GM19452 (cell line): ENCODE measurements at regions not wholly inside any gene's neighbourhood (a gene's known extent, or its start where the extent isn't known, plus 50 kb on each side); places are given as distances from the start of the nearest gene placed in this dataset.
A peak's percentile ranks its signal among the peaks of the same experiment; 100 is the strongest.
"Not testable (repeated sequence)": the region's sequence is repeated elsewhere in the genome, so short reads cannot be mapped to it uniquely, and the experiment has no call there.

Experiments
- ATAC-seq: cut with Tn5 transposase; IDR thresholded peaks from one replicate; pipeline ENCODE4 v1.9.1; 2021; ENCODE audit not compliant: unreplicated experiment

DNA sequence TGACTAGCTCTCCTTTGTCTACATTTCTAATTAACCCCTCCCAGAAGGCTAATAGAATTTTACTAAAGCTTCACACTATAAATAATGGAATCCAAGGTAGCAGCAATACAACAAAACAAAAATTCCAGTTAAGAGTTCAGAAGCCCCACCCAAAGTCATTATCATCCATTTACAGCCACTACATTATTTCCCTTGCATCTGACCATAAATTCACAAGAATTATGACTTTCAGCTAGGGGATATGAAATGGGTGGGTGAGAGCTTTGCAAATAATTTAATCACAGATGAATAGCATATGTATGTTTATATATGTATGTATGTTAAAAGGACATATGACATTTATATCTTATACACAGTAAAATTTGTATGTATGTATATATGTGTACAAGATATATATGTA lies 65.3 kb upstream of the PTGDR start:
- ATAC-seq: no peak

DNA sequence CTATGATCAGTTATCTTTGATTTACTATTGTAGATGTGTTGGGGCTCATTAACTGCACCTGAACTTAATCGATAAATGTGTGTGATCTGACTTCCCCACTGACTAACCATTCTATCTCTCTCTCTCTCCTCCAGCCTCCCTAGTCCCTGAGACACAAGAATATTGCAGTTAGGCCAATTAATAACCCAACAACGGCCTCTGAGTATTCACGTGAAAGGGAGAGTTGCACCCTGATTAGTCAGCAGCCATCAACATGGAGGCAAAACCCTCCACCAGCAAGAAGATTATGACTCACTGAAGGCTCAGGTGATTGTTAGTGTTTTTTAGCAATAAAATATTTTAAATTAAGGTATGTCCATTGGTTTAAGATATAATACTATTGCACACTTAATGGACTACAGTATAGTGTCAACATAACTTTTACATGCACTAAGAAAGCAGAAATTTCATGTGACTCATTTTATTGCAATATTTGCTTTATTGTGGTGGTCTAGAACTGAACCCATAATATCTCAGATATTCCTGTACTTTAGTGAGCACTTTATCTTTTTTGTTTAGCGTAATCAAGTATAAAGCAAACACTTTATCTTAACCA lies 77.1 kb upstream of the PTGDR start:
- no peak for ATAC-seq

- no peak for ATAC-seq
Observed at GRCh38 chr14:52189325-52189724, 78.2 kb upstream of the PTGDR start.

DNA sequence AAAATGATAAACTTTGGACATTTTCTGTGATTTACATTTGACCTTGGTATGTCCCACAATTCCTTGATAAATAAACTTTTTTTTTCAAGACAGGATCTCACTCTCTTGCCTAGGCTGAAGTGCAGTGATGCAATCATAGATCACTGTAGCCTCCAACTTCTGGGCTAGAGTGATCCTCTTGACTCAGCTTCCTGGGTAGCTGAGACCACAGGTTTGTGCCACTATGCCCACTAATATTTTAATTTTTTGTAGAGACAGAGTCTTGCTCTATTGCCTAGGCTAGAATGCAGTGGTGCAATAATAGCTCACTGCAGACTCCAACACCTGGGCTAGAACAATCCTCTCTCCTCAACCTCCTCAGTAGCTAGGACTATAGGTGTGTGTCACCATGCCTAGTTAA lies 79.1 kb upstream of the PTGDR start:
- no peak for ATAC-seq

GRCh38 chr14:52185178-52185577 lies 82.3 kb upstream of the PTGDR start:
- no peak for ATAC-seq

- ATAC-seq: no peak
Observed at GRCh38 chr14:52182853-52183252, 84.6 kb upstream of the PTGDR start.

GRCh38 chr14:52179141-52179790 lies 88.2 kb upstream of the PTGDR start:
- ATAC-seq: no peak

DNA sequence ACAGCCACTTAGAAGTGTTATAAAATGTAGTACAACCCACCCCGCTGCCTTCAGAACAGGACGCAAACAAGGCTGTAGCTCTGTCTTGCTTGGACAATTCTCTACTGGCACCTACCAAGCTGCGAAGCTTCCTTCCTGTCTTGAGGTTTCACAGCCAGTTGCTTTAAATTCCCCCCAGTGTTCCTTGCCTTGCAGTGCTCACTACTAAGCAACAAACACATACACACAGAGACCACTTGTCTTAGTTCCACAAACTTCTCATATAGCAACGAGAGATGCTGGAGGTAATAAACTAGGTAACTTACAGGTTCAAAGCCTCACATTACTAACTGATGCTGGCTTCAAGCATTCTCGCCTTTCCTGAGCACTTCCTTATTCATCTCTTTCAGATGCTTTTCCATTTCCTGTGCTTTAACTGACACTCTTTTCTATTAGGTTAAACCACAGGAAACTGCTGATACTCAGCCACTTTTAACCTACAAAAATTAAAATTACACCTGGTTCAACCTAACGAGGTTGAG lies 91.5 kb upstream of the PTGDR start:
- peak; percentile 85 for ATAC-seq

DNA sequence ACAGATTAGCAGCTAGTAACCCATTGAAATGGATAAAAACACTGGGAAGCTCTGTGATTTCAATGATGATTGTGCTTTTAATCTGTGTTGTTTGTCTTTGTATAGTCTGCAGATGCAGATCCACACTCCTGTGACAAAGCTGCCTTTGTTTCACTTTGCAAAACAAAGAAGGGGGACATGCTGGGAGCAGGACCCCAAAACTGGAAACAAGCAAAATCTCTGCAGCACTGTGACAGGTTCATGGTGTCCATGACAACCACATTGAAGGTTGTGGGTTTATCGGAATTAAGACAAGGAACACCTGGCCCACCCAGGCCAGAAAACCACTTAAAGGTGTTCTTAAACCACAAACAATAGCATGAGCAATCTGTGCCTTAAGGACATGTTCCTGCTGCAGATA lies 95.6 kb upstream of the PTGDR start:
- not testable (repeated sequence) for ATAC-seq

- no peak for ATAC-seq
Observed at GRCh38 chr14:52166822-52167221, 98.0 kb upstream of the NID2 start.

DNA sequence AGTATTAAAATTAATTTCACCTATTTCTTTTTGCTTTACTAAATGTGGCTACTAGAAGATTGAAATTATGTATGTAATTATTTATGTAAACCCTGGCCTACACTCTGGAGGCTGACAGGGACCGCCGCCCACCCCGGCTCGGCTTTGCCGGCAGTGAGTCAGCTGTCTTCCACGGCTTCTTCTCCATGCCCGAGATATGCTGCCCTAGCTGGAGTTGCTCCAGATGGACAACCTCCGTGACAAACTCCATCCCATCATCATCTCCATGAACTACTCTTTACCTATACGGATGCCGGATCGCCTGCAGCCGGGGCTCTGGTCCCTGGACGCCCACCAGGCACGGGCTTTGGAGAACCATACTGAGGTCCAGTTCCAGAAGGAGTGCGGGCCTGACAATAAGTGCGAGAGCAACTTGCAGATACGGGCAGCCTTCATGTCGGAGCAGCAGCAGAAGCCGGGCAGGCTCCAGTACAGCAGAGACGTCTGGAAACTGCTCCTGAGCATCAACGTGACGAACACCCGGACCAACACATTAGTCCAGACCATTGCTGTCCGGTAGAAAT lies 86.9 kb upstream of the NID2 start:
- ATAC-seq: no peak

- no peak for ATAC-seq
Observed at GRCh38 chr14:52154992-52155650, 86.3 kb upstream of the NID2 start.

GRCh38 chr14:52153939-52154338 lies 85.1 kb upstream of the NID2 start:
- ATAC-seq: no peak

DNA sequence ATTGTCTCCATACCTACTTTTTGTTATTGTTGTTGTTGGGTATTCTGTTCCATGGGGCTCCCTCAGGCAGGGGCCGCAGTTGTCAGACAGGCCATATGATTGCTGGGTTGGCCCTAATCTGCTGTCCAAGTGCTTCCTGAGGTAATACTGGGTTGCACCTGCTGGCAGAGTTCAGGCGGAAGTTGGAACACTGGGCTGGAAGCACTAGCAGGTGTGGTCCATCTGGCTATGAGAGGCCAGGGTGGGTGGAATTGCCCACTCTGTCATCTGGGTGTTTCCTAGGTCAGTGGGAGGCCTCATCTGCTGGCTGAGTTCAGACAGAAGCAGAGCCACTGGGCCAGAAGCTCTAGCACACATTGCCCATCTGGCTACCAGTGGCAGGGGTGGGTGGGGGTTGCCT lies 81.3 kb upstream of the NID2 start:
- no peak for ATAC-seq

DNA sequence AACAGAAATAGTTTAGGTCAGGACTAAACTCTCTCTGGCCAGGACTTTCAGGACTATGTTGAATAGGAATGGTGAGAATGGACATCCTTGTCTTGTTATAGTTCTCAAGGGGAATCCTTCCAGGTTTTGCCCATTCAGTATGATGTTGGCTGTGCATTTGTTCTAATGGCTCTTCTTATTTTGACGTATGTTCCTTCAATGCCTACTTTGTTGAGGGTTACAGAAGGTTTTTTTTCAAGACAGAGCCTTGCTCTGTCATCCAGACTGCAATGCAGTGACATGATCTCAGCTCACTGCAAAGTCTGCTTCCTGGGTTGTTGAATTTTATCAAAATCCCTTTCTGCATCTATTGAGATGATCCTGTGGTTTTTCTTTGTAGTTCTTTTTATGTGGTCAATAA lies 79.5 kb upstream of the NID2 start:
- ATAC-seq: no peak

- no peak for ATAC-seq
Observed at GRCh38 chr14:52146504-52146903, 77.6 kb upstream of the NID2 start.

DNA sequence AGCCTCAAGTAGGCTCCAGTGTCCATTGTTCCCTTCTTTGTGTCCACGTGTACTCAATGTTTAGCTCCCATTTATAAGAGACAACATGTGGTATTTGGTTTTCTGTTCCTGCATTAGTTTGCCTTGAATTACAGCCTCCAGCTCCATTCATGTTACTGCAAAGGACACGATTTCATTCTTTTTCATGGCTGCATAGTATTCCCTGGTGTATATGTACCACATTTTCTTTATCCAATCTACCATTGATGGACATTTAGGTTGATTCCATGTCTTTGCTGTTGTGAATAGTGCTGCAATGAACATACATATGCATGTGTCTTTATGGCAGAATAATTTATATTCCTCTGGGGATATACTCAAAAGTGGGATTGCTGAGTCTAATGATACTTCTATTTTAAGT lies 75.2 kb upstream of the NID2 start:
- ATAC-seq: not testable (repeated sequence)

DNA sequence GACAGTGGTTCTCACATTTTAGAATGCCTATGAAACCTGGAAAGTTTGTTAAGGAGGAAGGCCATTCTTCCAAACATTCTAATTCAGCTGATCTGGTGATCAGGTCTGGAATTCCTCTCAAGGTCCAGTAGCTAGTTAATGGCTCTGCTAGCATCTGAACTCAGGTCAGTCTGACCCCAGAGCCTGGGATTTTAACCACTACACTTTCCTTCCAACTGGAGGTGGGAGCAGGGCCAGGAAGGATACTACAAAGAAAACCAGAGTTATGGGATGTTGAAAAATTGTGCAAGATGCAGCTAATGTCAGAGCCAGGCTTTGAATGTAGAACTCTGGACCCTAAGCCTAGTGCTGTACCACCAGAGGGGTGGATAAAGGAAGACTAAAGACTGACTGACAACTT lies 73.6 kb upstream of the NID2 start:
- no peak for ATAC-seq

DNA sequence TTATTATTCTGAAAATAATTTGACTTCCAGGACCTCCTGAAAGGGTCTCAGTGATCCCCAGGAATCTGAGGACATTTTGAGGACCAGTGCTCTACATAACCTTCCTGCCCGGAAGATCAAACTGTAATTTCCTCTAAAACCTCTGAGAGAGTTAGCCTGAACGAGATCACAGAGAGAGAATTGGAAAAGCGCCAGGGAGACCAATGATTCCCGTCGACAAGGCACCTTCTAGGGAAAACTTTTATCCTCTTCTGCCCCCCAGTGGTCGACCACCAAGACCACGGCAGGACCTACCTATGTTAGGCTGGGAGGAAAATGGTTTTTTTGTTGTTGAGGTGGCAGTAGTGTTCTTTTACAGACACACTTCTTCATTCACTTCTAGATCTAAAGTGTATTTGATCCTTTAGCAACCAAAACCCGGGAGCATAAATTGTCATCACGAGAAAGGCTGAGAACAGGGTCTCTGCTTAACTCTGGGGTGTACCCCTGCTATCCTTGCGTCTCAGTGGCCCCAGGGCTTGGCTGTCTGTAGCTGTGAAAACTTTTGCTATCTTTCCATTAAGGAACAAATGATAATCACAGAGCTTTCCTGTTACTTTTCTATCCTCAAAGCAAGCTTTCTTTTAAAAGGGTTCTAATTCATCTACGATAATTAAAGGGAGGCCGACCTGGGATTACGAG lies 62.9 kb upstream of the NID2 start:
- no peak for ATAC-seq

- no peak for ATAC-seq
Observed at GRCh38 chr14:52129721-52130120, 60.9 kb upstream of the NID2 start.

- ATAC-seq: no peak
Observed at GRCh38 chr14:52125885-52126284, 57.0 kb upstream of the NID2 start.
